ENCODE measurements at regions not wholly inside any gene's neighbourhood (a gene's known extent, or its start where the extent isn't known, plus 50 kb on each side); places are given as distances from the start of the nearest gene placed in this dataset.
"Not testable (repeated sequence)": the region's sequence is repeated elsewhere in the genome, so short reads cannot be mapped to it uniquely, and the experiment has no call there.

DNA sequence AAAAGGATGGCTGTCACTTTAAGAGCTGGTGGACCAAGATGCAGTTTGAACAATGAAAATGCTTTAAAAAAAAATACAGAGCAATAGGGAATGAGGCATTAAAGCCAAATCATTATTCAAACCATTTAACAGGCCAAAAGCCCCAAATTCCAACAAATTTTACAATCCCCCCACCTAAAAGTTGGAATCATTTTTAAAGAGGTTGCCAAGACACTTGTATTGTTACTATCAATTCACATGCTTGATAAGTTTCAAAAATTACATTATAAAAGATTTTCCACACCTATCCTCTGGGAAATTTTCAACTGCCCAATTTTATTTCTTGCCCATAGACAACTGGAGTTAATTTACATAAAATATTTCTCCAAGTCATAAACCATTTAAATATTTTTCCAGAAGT lies 192.3 kb upstream of the ARHGEF26 start (continued):
- TF ChIP-seq, protein P1, sequence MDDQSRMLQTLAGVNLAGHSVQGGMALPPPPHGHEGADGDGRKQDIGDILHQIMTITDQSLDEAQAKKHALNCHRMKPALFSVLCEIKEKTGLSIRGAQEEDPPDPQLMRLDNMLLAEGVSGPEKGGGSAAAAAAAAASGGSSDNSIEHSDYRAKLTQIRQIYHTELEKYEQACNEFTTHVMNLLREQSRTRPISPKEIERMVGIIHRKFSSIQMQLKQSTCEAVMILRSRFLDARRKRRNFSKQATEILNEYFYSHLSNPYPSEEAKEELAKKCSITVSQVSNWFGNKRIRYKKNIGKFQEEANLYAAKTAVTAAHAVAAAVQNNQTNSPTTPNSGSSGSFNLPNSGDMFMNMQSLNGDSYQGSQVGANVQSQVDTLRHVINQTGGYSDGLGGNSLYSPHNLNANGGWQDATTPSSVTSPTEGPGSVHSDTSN (CRISPR knock-in tag; IDR thresholded peaks at IDR 0.05), result no peak

- H3K9me3 ChIP-seq (ENCODE audit: control insufficient read depth, insufficient read depth, low read depth, low read length); POLR2A ChIA-PET; H3K4me3 ChIP-seq (ENCODE audit: low read depth, low read length); H3K4me1 ChIP-seq (ENCODE audit: control insufficient read depth, insufficient read depth, low read length); H3K27ac ChIP-seq (ENCODE audit: extremely low read depth, low read depth, low read length); H3K36me3 ChIP-seq (ENCODE audit: control insufficient read depth in 2 of 2, insufficient read depth in 1 of 2, low read length in 2 of 2); CTCF ChIA-PET: not testable (repeated sequence)
- TF ChIP-seq SCRT1 (tag by site-specific recombination; IDR thresholded peaks at IDR 0.05; ENCODE audit: borderline replicate concordance), result peak; percentile 84; the same call in 1 of the 2 replicates
- TF ChIP-seq SCRT2 (tag by site-specific recombination; IDR thresholded peaks at IDR 0.05), result peak; percentile 86
These were observed 187.7 kb upstream of the ARHGEF26 start for GRCh38 chr3:153933481-153933880.

DNA sequence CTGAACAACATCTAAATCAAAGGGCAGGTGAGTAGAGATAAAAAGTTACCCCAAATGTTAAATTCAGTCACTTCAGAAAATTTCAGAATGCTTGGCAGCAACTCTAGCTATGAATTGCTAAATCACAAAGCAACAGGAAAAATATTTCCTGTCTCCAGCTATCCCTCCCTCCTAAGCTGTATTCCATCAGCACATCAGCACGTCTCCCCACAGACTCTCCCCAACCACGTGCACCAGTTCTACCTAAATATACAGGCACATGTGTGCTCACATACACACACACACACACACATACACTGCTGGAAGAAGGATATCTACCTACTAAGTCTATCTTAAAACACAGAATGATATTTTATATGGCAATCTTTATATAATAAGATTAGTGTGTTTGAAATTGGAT lies 177.1 kb upstream of the ARHGEF26 start:
- H3K4me3 ChIP-seq (ENCODE audit: low read depth, low read length), result no peak overlapping the region
- POLR2A ChIA-PET, result no interaction called here
- no peak overlapping the region for H3K27ac ChIP-seq (ENCODE audit: extremely low read depth, low read depth, low read length)
- H3K36me3 ChIP-seq (ENCODE audit: control insufficient read depth in 2 of 2, insufficient read depth in 1 of 2, low read length in 2 of 2), result no peaks in the 10 kb centered on the region
- no peaks in the 10 kb centered on the region for H3K4me1 ChIP-seq (ENCODE audit: control insufficient read depth, insufficient read depth, low read length)
- CTCF ChIA-PET, result no interaction called here
- TF ChIP-seq PRDM2 (tag by site-specific recombination; IDR thresholded peaks at IDR 0.05; ENCODE audit: borderline replicate concordance) (no peak), PRDM10 (tag by site-specific recombination; IDR thresholded peaks at IDR 0.05) (no peak), ZNF248 (tag by site-specific recombination; IDR thresholded peaks at IDR 0.05) (no peak), YY2 (tag by site-specific recombination; IDR thresholded peaks at IDR 0.05) (no peak), ZNF792 (tag by site-specific recombination; IDR thresholded peaks at IDR 0.05) (no peak), OSR2 (tag by site-specific recombination; IDR thresholded peaks at IDR 0.05) (no peak), ZNF555 (tag by site-specific recombination; conservative IDR thresholded peaks at IDR 0.05) (no peak), ZNF24 (tag by site-specific recombination; IDR thresholded peaks at IDR 0.05) (no peak), ZNF223 (tag by site-specific recombination; IDR thresholded peaks at IDR 0.05) (no peak), ZNF677 (tag by site-specific recombination; IDR thresholded peaks at IDR 0.05) (no peak)
- TF ChIP-seq, protein P2, sequence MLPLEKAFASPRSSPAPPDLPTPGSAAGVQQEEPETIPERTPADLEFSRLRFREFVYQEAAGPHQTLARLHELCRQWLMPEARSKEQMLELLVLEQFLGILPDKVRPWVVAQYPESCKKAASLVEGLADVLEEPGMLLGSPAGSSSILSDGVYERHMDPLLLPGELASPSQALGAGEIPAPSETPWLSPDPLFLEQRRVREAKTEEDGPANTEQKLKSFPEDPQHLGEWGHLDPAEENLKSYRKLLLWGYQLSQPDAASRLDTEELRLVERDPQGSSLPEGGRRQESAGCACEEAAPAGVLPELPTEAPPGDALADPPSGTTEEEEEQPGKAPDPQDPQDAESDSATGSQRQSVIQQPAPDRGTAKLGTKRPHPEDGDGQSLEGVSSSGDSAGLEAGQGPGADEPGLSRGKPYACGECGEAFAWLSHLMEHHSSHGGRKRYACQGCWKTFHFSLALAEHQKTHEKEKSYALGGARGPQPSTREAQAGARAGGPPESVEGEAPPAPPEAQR (tag by site-specific recombination; IDR thresholded peaks at IDR 0.05), result no peak
- TF ChIP-seq, protein P1 (CRISPR knock-in tag; IDR thresholded peaks at IDR 0.05), result no peak
- TF ChIP-seq, protein P3, sequence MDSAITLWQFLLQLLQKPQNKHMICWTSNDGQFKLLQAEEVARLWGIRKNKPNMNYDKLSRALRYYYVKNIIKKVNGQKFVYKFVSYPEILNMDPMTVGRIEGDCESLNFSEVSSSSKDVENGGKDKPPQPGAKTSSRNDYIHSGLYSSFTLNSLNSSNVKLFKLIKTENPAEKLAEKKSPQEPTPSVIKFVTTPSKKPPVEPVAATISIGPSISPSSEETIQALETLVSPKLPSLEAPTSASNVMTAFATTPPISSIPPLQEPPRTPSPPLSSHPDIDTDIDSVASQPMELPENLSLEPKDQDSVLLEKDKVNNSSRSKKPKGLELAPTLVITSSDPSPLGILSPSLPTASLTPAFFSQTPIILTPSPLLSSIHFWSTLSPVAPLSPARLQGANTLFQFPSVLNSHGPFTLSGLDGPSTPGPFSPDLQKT (IDR thresholded peaks at IDR 0.05; ENCODE audit: borderline replicate concordance, low read depth, low read length), result no peak
- TF ChIP-seq, protein P4, sequence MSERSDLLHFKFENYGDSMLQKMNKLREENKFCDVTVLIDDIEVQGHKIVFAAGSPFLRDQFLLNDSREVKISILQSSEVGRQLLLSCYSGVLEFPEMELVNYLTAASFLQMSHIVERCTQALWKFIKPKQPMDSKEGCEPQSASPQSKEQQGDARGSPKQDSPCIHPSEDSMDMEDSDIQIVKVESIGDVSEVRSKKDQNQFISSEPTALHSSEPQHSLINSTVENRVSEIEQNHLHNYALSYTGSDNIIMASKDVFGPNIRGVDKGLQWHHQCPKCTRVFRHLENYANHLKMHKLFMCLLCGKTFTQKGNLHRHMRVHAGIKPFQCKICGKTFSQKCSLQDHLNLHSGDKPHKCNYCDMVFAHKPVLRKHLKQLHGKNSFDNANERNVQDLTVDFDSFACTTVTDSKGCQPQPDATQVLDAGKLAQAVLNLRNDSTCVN (tag by site-specific recombination; optimal IDR thresholded peaks at IDR 0.05), result no peak
- no peaks in the 10 kb centered on the region for H3K9me3 ChIP-seq (ENCODE audit: control insufficient read depth, insufficient read depth, low read depth, low read length)

All from HEK293 (cell line).